GM19395 (cell line): ENCODE measurements at regions not wholly inside any gene's neighbourhood (a gene's known extent, or its start where the extent isn't known, plus 50 kb on each side); places are given as distances from the start of the nearest gene placed in this dataset.
"Not testable (repeated sequence)": the region's sequence is repeated elsewhere in the genome, so short reads cannot be mapped to it uniquely, and the experiment has no call there.

Source experiments
- ATAC-seq: cut with Tn5 transposase; IDR thresholded peaks from one replicate; pipeline ENCODE4 v1.9.1; 2021; ENCODE audit warnings: mild to moderate bottlenecking, moderate library complexity; ENCODE audit not compliant: unreplicated experiment

DNA sequence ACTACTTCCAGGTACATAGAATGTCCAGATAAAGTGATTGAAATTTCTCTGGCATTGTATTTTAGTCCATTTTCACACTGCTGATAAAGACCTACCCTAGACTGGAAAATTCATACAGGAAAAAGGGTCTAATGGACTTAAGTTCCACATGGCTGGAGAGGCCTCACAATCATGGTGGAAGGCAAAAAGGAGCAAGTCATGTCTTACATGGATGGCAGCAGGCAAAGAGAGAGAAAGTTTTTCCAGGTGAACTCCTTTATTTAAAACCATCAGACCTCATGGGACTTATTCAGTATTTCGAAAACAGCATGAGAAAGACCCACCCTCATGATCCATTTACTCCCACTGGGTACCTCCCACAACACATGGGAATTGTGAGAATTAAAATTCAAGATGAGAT, 1359.7 kb upstream of the RAG2 start:
- no peak for ATAC-seq

DNA sequence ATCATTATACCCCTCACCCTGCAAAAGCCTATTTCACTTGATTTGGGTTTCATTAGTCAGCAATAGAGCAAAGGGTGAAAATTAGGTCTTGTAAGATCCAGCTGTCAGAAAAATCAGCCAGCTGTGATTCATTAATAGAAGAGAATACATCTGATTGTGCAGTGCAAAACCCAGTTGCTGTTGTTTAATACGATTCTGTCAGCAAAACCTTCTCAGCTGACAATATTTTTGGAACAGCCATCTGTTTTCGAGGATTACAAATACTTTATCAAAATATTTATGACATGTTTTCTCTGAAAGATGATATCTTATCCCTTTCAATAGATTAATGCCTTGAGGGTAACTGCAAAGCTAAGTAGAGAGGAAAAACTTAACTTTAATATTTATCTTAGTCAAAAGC, 1354.0 kb upstream of the RAG2 start:
- no peak for ATAC-seq

DNA sequence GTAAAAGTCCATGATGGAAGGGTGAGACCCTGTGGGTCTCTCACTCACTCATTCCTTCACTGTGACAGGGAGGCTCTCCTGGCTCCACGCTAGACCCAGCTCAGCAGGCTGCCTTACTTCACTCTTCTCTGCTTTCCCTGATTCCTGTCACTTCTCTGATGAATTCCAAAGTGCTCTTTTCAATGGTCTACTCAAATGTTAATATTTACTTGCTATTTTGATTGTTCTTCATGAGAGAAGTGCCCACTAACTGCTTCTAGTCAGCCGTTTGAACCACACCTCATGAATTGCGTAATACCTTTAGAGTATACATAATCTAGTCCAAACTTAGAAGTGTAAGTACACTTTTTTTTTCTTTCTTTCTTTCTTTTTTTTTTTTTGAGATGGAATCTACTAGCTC, 1350.2 kb upstream of the RAG2 start:
- ATAC-seq, result no peak

DNA sequence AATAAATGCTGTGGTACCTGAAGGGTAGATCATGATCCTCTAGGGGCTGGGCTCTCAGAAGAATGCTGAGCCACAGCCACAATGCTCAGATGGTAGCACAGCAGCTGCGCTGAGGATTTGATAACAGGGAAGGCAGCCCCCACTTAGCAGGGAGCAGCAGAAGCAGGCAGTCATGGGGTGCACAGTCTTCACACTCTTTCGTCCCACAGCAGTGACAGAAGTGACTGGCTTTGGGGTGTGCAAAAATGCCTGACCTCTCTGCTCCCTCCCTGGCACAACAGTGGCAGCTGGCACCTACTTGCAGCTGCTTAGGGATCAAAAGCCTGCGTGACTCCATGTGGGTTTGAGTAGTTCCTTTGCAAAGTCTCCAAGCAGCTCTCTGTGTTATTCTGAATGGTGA, 1349.8 kb upstream of the RAG2 start:
- no peak for ATAC-seq

DNA sequence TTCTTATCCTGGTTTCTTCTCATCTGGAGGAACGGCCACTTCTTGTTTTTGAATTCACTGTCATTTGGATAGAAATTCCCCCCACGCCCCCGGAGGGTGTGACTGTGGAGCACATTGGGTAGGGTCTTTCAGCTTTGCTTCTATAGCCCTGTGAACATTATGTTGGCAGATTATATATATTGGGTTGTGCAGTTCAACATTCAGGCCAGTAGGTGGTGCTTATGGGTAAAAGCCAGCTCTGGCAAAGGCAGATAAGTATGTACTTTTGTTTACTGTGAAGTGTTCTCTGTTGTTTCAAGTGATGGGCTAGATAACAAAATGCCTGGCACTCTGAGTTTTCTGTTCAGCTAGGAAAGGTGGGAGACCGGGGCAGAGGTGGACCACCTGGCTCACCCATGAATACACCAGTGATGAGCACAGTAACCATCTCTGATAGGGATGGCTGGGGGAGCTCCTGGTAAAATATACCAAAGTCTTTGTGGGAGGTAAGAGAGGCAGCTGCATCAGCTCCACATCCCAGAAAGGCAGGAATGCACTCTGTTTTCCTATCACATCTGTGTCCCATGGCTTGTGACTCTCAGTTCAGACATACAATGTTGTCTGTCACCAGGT, 1348.2 kb upstream of the RAG2 start:
- peak; percentile 87 for ATAC-seq

DNA sequence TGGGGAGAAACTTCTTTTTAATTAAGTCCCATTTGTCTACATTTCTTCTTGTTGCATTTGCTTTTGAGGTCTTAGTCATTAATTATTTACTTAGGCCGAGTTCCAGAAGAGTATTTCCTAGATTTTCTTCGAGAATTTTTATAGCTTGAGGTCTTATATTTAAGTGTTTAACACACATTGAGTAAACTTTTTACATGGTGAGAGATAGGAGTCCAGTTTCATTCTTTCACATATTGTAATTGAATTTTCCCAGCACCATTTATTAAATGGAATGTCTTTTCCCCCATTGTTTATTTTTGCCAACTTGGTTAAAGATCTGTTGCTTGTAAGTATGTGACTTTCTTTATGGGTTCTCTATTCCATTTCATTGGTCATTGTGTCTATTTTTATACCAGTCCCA, 1344.0 kb upstream of the RAG2 start:
- no peak for ATAC-seq

DNA sequence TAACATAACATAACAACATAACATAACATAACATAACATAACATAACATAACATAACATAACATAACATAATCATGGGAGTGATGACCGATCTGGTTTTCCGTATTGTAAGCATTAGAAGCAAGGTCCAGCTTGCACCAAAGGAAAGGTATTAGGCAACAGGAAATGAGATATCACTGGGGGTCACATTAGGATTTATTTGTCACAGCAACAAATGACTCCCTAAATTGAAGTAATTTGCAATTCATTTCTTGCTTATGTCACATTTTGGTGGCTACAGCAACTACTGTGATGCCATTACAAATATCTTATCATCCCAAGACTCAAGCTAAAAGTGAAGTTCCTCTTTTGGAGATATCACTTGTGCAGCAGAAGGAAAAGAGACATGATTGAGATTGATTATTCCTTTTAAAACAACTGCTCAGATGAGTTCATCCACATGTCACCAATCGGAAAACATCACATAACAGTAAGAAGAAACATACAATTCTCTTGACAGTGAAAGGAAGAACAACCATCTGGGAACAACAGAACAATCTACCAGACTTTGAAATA, 1331.1 kb upstream of the RAG2 start:
- ATAC-seq, result no peak

DNA sequence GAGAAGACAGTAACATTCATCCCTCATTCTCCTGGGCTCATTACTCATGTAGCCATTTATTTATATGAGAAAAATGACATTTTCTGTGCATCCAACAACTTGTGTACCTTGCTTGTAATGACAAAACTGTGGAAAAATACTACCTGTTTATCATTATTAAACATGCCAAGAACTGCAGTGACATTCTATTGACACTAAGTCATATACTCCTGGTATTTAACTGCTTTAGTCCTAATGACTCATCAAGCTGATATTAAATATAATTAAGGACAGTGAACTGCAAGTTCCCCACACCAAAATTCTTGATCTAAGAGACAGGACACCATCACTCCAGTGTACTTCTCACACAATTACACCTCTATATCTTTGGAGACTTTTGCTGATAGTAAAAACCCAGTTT, 1328.7 kb upstream of the RAG2 start:
- no peak for ATAC-seq

DNA sequence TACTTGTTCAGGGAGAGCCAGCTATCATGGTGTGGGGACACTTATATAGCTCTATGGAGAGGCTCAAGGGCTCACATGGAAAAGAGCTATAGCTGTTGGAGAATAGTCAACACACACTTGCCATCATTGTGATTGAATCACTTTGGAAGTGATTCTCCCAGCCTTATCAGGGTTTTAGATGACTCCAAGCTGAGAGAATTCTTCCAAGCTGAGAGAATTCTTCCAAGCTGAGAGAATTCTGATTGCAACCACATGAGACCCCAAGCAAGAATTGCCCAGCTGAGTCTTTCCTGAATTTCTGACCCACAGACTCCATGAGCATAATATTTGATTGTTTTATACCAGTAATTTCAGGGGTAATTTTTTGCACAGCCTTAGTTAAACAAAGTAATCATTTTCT, 1318.3 kb upstream of the RAG2 start:
- ATAC-seq, result no peak

DNA sequence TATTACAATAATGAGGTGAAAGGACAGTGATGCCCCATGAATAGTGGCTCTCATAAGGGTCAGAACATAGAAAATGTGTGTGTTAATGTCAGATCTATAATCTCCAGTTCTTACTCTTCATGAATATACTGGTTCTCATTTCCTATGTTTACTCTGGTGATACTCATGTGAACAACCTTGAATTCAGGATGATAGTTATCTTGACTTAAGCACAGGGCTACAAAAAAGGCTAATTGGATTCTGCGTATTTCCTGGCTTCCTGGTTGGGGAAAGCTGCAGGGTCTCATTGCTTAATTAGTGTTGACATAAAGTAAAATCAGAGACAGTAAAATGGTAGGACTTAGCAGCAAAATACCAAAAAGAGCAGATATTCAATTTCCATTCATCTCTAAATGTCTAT, 1316.8 kb upstream of the RAG2 start:
- ATAC-seq, result no peak

DNA sequence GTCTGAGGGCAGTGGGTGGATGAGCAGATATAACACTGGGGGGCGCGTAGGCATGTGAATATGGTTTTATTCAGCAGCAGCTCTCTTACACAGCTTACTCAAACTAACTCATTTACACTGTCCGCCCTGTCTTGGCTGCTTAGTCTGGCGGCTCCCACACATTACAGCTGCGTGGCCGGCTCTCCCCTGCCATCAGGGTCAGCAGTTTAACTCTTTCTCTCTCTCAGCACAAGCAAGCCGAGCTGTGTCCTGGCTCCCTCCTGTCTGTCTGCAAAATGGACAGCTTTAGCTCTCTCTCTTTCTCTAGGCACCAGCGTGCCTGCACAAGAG, 1310.1 kb upstream of the RAG2 start:
- no peak for ATAC-seq

DNA sequence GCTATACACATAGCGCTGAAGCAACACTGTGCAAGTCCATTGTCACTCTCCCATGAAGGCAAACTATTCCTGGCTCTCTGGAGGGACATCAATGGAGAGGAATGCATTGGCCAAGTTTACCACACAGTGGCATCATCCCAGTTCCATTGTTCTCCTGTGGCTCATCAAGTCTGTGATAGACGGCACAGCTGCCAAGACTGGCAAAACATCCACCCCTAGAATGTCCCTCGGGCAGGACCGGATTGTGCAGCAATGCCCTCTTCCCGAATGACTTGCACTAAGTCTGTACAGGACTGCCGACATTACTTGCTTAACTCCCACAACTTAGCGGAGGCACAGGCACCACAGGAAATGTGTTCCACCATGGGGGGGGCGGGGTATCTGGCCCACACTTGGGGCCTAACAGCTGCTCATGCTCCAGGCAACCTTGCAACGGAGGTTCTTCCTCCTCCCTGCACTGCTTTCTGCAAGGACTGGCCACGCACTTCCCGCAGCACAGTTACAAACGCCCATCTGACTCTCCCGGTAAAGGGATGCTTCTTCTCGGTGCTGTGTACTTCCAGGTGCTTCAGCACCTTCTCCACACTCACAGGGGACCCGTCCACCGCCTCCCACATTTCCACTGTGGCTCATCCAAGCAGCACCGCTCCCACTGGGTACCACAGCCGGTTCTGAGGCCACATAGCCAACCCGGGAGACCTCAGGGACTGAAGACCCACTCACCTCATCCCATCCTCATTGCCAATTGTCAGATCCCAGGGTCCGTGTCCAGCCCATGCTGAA, 1309.6 kb upstream of the RAG2 start:
- no peak for ATAC-seq

DNA sequence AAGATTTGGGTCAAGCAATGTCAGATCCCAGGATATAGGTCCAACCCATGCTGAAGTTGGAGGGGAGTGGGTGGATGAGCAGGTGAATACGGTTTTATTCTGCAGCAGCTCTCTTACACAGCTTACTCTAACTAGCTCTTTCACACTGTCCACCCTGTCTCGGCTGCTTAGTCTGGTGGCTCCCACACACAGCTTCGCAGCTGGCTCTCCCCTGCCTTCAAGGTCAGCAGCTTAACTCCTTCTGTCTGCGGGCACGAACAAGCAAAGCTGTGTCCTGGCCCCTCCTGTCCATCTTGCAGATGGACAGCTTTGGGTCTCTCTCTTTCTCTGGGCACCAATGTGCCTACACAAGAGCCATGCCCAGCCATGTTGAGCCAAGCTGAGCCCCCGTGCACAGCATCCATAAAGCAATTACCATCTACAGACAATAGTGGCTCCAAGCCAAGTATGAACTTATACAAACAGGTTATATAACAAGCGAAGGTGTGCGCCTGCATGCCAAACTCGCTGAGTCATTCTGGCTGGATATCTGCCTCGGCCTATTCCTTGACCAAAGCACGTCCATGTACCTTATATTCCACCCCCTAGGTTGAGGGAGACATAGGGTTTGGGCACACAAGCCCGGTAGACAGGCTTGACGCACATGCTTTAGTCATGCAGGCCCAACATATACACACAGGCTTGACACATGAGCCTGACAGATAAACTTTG, 1307.8 kb upstream of the RAG2 start:
- ATAC-seq, result no peak

DNA sequence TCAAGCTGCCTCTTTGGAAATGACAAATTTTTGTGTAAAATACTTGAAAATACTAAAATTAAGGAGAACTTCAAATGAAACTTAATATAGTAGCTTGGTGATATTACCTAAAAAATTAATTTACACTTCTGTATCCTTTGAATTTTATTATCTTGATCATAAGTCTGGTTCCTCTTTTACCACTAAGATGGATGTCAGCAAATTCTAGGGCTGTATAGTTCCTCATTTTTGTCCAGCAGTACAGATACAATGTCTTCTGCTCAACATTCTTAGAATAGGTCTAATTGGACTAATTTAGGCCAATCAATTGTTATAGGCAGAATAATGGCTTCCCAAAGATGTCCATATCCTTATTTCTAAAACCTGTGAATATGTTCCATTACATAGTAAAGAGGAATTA, 1298.0 kb upstream of the RAG2 start:
- no peak for ATAC-seq

DNA sequence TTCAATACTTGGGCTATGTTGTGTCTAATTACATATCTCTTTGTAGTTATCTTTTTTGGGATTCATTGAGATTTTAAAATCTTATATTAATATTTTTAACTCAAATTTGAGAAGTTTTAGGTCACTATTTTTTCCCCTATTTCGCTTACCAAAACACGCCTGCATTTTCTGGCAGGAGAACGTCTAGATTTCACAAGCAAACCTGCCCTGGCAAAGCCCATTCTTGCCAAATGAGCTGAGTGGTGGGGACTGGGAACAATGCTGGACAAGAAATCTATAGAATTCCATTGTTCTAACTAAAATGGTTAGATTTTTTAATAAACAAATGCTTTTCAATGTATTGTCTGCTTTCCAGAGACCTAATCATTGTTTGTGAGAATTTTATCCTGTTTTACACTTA, 1283.7 kb upstream of the RAG2 start:
- no peak for ATAC-seq

DNA sequence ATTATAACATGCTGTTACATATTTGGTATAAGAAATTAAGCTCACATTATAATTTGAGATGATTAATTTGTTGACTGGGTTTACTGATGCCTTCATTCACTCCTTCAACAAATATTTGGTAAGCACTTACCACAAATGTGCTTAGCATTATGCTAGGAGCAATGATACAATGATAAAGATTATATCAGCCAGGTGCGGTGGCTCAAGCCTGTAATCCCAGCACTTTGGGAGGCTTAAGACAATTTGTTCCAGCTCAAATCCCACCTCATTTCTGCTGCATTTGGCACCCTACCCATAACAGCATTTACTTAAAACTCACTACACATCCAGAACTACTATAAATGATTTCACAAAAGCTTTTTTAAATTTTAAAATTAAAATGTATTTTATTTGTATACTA, 1263.6 kb upstream of the RAG2 start:
- no peak for ATAC-seq

DNA sequence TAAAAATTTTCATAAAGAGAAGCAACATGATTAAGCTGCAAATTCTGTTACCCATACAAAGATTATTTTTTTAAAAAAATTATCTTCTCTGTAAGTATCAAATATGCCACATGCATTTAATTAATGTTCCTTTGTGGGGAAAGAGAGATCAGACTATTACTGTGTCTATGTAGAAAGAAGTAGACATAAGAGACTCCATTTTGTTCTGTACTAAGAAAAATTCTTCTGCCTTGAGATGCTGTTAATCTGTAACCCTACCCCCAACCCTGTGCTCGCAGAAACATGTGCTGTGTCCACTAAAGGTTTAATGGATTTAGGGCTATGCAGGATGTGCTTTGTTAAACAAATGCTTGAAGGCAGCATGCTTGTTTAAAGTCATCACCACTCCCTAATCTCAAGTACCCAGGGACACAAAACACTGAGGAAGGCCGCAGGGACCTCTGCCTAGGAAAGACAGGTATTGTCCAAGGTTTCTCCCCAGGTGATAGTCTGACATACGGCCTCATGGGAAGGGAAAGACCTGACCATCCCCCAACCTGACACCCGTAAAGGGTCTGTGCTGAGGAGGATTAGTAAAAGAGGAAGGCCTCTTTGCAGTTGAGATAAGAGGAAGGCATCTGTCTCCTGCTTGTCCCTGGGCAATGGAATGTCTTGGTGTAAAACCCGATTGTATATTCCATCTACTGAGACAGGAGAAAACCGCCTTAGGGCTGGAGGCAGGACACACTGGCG, 1260.9 kb upstream of the RAG2 start:
- not testable (repeated sequence) for ATAC-seq

DNA sequence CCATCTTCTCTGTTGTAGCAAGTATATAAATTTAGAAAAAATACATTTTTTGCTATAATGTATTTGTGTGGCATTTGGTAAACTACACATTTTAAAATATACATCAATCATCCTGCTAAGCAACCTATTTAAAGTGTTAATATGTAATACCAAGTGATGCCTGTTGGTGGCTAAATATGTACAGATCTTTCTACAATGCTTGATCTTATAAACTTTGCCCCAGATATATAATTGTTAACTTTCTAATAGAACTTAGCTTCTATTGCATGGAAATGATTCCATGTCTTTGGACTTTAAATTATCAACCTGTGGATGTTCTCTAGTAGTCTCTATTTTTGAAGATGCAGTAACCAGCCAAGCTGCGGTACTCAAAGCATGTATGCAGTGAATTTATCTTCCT, 1260.4 kb upstream of the RAG2 start:
- no peak for ATAC-seq

DNA sequence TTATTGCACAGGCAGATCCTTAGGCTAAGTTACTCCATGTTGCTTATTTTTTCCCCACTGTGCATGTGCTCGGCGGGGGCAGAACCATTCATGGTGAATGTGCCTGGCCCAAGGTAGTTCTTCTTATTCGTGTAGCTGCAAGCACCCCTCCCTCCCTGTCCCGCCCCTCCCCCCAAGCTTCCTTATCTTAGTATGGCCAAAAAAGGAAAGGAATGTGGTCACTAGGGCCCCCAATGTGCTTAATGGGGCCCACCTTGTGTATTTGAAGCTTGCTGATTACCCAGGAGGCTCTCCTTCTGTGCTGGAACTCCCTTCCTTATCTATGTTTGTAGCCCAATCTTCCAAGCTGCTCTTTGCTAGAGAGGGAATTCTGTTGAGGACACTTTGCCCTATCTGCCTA, 1259.7 kb upstream of the RAG2 start:
- ATAC-seq, result no peak

DNA sequence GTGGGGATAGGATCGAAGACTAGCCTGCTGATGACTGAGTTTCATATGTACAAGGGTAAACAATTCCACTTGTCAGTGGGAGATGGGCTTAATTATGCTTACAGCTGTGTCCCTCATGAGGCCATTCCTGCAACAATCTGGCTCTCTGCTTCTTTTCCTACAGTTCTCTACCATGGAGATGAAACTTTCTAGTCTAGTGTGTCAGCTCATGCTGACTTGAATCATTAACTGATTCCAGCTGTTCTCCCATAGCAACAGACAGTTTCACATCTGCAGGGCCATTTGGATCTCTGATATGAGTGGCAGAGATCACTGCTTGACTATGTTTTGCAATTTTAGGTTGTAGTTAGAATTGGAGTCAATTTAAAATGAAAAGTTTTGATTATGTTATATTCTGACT, 1251.7 kb upstream of the RAG2 start:
- ATAC-seq, result no peak

DNA sequence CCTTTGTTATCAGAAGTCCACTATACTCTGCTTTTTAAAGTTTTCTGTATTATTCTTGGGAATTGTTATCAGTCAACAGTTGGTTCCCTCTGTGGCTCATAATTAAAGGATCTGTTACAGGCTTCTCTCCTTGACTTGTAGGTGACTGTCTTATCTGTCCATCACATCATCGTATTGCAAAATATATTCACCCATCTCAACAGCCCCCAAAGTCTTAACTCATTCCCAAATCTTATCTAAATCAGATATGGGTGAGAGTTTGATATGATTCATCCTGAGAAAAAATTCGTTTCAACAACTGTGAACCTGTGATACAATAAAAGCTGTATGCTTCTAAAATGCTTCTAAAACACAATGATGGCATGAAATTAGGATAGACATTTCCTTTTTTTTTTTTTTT, 1245.6 kb upstream of the RAG2 start:
- ATAC-seq, result no peak
